GM19351 (cell line): ENCODE measurements at regions not wholly inside any gene's neighbourhood (a gene's known extent, or its start where the extent isn't known, plus 50 kb on each side); places are given as distances from the start of the nearest gene placed in this dataset.
"Not testable (repeated sequence)": the region's sequence is repeated elsewhere in the genome, so short reads cannot be mapped to it uniquely, and the experiment has no call there.

Experiments
- ATAC-seq: cut with Tn5 transposase; IDR thresholded peaks from one replicate; pipeline ENCODE4 v1.9.1; 2021; ENCODE audit warnings: mild to moderate bottlenecking, moderate library complexity; ENCODE audit not compliant: unreplicated experiment

- no peak for ATAC-seq
These were observed 351.6 kb downstream of the SOCS6 start for GRCh38 chr18:70640336-70640887.

GRCh38 chr18:70636991-70637390 lies 348.1 kb downstream of the SOCS6 start:
- no peak for ATAC-seq

GRCh38 chr18:70634576-70635147 lies 345.8 kb downstream of the SOCS6 start:
- ATAC-seq = no peak

GRCh38 chr18:70627182-70627802 lies 338.4 kb downstream of the SOCS6 start:
- ATAC-seq = no peak

- no peak for ATAC-seq
These were observed 334.0 kb downstream of the SOCS6 start for GRCh38 chr18:70622622-70623419.

GRCh38 chr18:70621710-70622109 lies 332.9 kb downstream of the SOCS6 start:
- ATAC-seq = no peak

GRCh38 chr18:70620837-70621612 lies 332.2 kb downstream of the SOCS6 start:
- ATAC-seq = no peak

- no peak for ATAC-seq
These were observed 328.3 kb downstream of the SOCS6 start for GRCh38 chr18:70617020-70617763.

- ATAC-seq = no peak
These were observed 311.5 kb downstream of the SOCS6 start for GRCh38 chr18:70600225-70600925.

GRCh38 chr18:70598406-70598805 lies 309.6 kb downstream of the SOCS6 start:
- no peak for ATAC-seq

- ATAC-seq = no peak
These were observed 294.1 kb downstream of the SOCS6 start for GRCh38 chr18:70582981-70583380.

GRCh38 chr18:70578480-70578879 lies 289.6 kb downstream of the SOCS6 start:
- ATAC-seq = no peak

GRCh38 chr18:70577023-70577420 lies 288.2 kb downstream of the SOCS6 start:
- no peak for ATAC-seq

GRCh38 chr18:70576276-70577022 lies 287.6 kb downstream of the SOCS6 start:
- ATAC-seq = no peak

GRCh38 chr18:70574951-70575350 lies 286.1 kb downstream of the SOCS6 start:
- not testable (repeated sequence) for ATAC-seq

GRCh38 chr18:70569647-70570046 lies 280.8 kb downstream of the SOCS6 start:
- ATAC-seq = not testable (repeated sequence)

GRCh38 chr18:70559446-70559845 lies 270.6 kb downstream of the SOCS6 start:
- no peak for ATAC-seq

- ATAC-seq = no peak
These were observed 269.5 kb downstream of the SOCS6 start for GRCh38 chr18:70558371-70558770.

- no peak for ATAC-seq
These were observed 266.1 kb downstream of the SOCS6 start for GRCh38 chr18:70554854-70555445.
